IMR-90 (cell line): ENCODE measurements at regions not wholly inside any gene's neighbourhood (a gene's known extent, or its start where the extent isn't known, plus 50 kb on each side); places are given as distances from the start of the nearest gene placed in this dataset.

Experiments used
- ATAC-seq: fragments of 200-7000 bp; cut with Tn5 transposase; 2 replicates; pipeline ENCODE4 v1.9.1; 2020; ENCODE audit warnings: low read depth, mild to moderate bottlenecking, moderate library complexity
- BruUV-seq: library from RNA; stranded (reverse); fragments of 400-500 nt; replicated peaks from 2 replicates; lab custom pipeline; 2021; lab: Mats Ljungman, UMichigan
- CTCF ChIA-PET: fragments of 300-600 bp; formaldehyde crosslinking; extraction: SDS; loops from one replicate; lab custom pipeline; 2021; ENCODE audit warnings: antibody characterized with exemption; lab: Yijun Ruan, JAX
- POLR2A ChIA-PET: fragments of 300-600 bp; sonication (Branson Sonifier 250); formaldehyde crosslinking; loops from one replicate; lab custom pipeline; 2022; ENCODE audit warnings: antibody characterized with exemption; ENCODE audit not compliant: unreplicated experiment; lab: Charles Lee
- DNase-seq: peaks from one replicate; pipeline ENCODE4 v3.0.0; 2013
- H2AFZ ChIP-seq: replicated peaks from 2 replicates; pipeline ENCODE3; 2013; ENCODE audit warnings: low read length, mild to moderate bottlenecking; ENCODE audit not compliant: poor library complexity
- H2AK5ac ChIP-seq: 2 replicates; pipeline ENCODE4 v1.6.1; 2013; ENCODE audit warnings: low read depth, low read length, inconsistent platforms
- H2AK9ac ChIP-seq: replicated peaks from 2 replicates; pipeline ENCODE3; 2013; ENCODE audit warnings: mild to moderate bottlenecking, low read depth, low read length, moderate library complexity; ENCODE audit not compliant: poor library complexity
- H2BK120ac ChIP-seq: 2 replicates; pipeline ENCODE4 v1.6.1; 2013; ENCODE audit warnings: low read depth, low read length, inconsistent platforms
- H2BK15ac ChIP-seq: 3 replicates; pipeline ENCODE4 v1.6.1; 2013; ENCODE audit warnings: low read depth, low read length, inconsistent platforms
- H2BK20ac ChIP-seq: 2 replicates; pipeline ENCODE4 v1.6.1; 2013; ENCODE audit warnings: low read depth, mild to moderate bottlenecking, inconsistent platforms, low read length, moderate library complexity
- H2BK5ac ChIP-seq: 2 replicates; pipeline ENCODE4 v1.6.1; 2013; ENCODE audit warnings: mild to moderate bottlenecking, low read depth, low read length, inconsistent platforms; ENCODE audit not compliant: poor library complexity, severe bottlenecking
- H3K14ac ChIP-seq: replicated peaks from 2 replicates; pipeline ENCODE4 v1.6.1; 2013; ENCODE audit warnings: low read depth, low read length, inconsistent platforms
- H3K18ac ChIP-seq: 2 replicates; pipeline ENCODE4 v1.6.1; 2013; ENCODE audit warnings: low read depth, low read length, control low read depth
- H3K23ac ChIP-seq: 2 replicates; pipeline ENCODE4 v1.6.1; 2013; ENCODE audit warnings: low read depth, low read length, inconsistent platforms
- H3K27ac ChIP-seq: 2 replicates; pipeline ENCODE4 v1.5.1; 2013; ENCODE audit warnings: mild to moderate bottlenecking, control low read depth, low read length; ENCODE audit not compliant: insufficient read depth
- H3K27me3 ChIP-seq: 2 replicates; pipeline ENCODE4 v1.6.1; 2013; ENCODE audit warnings: low read length; ENCODE audit not compliant: control insufficient read depth, insufficient read depth
- H3K36me3 ChIP-seq: 2 replicates; pipeline ENCODE4 v1.6.1; 2013; ENCODE audit warnings: low read length, mixed read lengths; ENCODE audit not compliant: control insufficient read depth, insufficient read depth
- H3K4ac ChIP-seq: 2 replicates; pipeline ENCODE4 v1.6.1; 2013; ENCODE audit warnings: low read depth, low read length, inconsistent platforms
- H3K4me1 ChIP-seq: 2 replicates; pipeline ENCODE4 v1.6.1; 2013; ENCODE audit warnings: low read length, mixed read lengths; ENCODE audit not compliant: control insufficient read depth, insufficient read depth
- H3K4me2 ChIP-seq: 2 replicates; pipeline ENCODE4 v1.6.1; 2013; ENCODE audit warnings: low read depth, mild to moderate bottlenecking, control low read depth, low read length, moderate library complexity
- H3K4me3 ChIP-seq: 2 replicates; pipeline ENCODE4 v1.5.1; 2013; ENCODE audit warnings: low read depth, mild to moderate bottlenecking, control low read depth, low read length, moderate library complexity; ENCODE audit not compliant: insufficient read depth
- H3K56ac ChIP-seq: 2 replicates; pipeline ENCODE4 v1.6.1; 2013; ENCODE audit warnings: low read length, inconsistent platforms; ENCODE audit not compliant: insufficient read depth; ENCODE audit errors: extremely low read depth
- H3K79me1 ChIP-seq, 2 experiments: 2 replicates each; pipeline ENCODE4 v1.6.1; 2013; ENCODE audit warnings: low read length in 2 of 2, inconsistent platforms in 1 of 2, low read depth in 1 of 2
- H3K9ac ChIP-seq: 2 replicates; pipeline ENCODE4 v1.6.1; 2013; ENCODE audit warnings: low read depth, low read length, control low read depth
- H3K9me1 ChIP-seq: 2 replicates; pipeline ENCODE4 v1.6.1; 2013; ENCODE audit warnings: low read length, inconsistent platforms; ENCODE audit not compliant: insufficient read depth
- H3K9me3 ChIP-seq: 2 replicates; pipeline ENCODE4 v1.6.1; 2013; ENCODE audit warnings: low read length; ENCODE audit not compliant: control insufficient read depth, insufficient read depth
- H4K20me1 ChIP-seq: 2 replicates; pipeline ENCODE4 v1.6.1; 2013; ENCODE audit warnings: low read length, inconsistent platforms; ENCODE audit not compliant: insufficient read depth
- H4K5ac ChIP-seq: 2 replicates; pipeline ENCODE4 v1.6.1; 2013; ENCODE audit warnings: mild to moderate bottlenecking, low read depth, low read length, control low read depth
- H4K8ac ChIP-seq, 2 experiments: 2 replicates each; pipeline ENCODE4 v1.6.1; 2013; ENCODE audit warnings: low read depth in 2 of 2, low read length in 2 of 2, control low read depth in 1 of 2, inconsistent platforms in 1 of 2
- H4K91ac ChIP-seq: 2 replicates; pipeline ENCODE4 v1.6.1; 2013; ENCODE audit warnings: low read depth, low read length, inconsistent platforms; ENCODE audit not compliant: insufficient read depth
- BHLHE40 ChIP-seq: fragments of 150-350 bp; IDR thresholded peaks from 2 replicates; pipeline ENCODE4 v1.6.1; 2016; ENCODE audit warnings: mild to moderate bottlenecking, low read depth, low read length
- CEBPB ChIP-seq: IDR thresholded peaks from 2 replicates; pipeline ENCODE4 v1.6.1; 2012; ENCODE audit warnings: low read depth, low read length, improper control_type of control experiment
- CHD1 ChIP-seq: IDR thresholded peaks from 2 replicates; pipeline ENCODE4 v1.6.1; 2012; ENCODE audit warnings: low read depth, low read length, improper control_type of control experiment
- CTCF ChIP-seq: conservative IDR thresholded peaks from 2 replicates; pipeline ENCODE4 v1.5.1; 2012; ENCODE audit warnings: mild to moderate bottlenecking, low read depth, low read length, improper control_type of control experiment
- ELK1 ChIP-seq: fragments of 150-350 bp; IDR thresholded peaks from 2 replicates; pipeline ENCODE4 v1.6.1; 2016; ENCODE audit warnings: low read depth, mild to moderate bottlenecking, low read length, moderate library complexity, borderline replicate concordance
- FOS ChIP-seq: fragments of 150-350 bp; IDR thresholded peaks from 2 replicates; pipeline ENCODE4 v1.6.1; 2016; ENCODE audit warnings: low read depth, low read length
- MAFK ChIP-seq: IDR thresholded peaks from 2 replicates; pipeline ENCODE4 v1.6.1; 2012; ENCODE audit warnings: low read depth, low read length, improper control_type of control experiment
- MAZ ChIP-seq: IDR thresholded peaks from 2 replicates; pipeline ENCODE4 v1.6.1; 2012; ENCODE audit warnings: low read depth, mild to moderate bottlenecking, low read length, improper control_type of control experiment, moderate library complexity, borderline replicate concordance
- MXI1 ChIP-seq: IDR thresholded peaks from 2 replicates; pipeline ENCODE4 v1.6.1; 2012; ENCODE audit warnings: low read depth, mild to moderate bottlenecking, low read length, moderate library complexity, borderline replicate concordance
- NFE2L2 ChIP-seq: fragments of 150-350 bp; IDR thresholded peaks from 2 replicates; pipeline ENCODE4 v1.6.1; 2016; ENCODE audit warnings: low read depth, mild to moderate bottlenecking, low read length
- POLR2A ChIP-seq: IDR thresholded peaks from 2 replicates; pipeline ENCODE4 v1.6.1; 2012; ENCODE audit warnings: mild to moderate bottlenecking, low read depth, low read length
- RAD21 ChIP-seq: IDR thresholded peaks from 2 replicates; pipeline ENCODE4 v1.6.1; 2012; ENCODE audit warnings: low read length, improper control_type of control experiment
- RCOR1 ChIP-seq: IDR thresholded peaks from 2 replicates; pipeline ENCODE4 v1.6.1; 2012; ENCODE audit warnings: mild to moderate bottlenecking, low read length, improper control_type of control experiment; ENCODE audit not compliant: insufficient replicate concordance
- RFX5 ChIP-seq: IDR thresholded peaks from 2 replicates; pipeline ENCODE4 v1.8.0; 2012; ENCODE audit warnings: low read depth, mild to moderate bottlenecking, low read length, moderate library complexity
- SMC3 ChIP-seq: fragments of 150-350 bp; IDR thresholded peaks from 2 replicates; pipeline ENCODE4 v1.6.1; 2016; ENCODE audit warnings: low read depth, mild to moderate bottlenecking, antibody characterized with exemption, low read length, moderate library complexity
- WGBS, 2 experiments: methylation state at CpG; one replicate each; pipeline versions ENCODE4 v1.1.5 to v1.1.7; 2013; ENCODE audit warnings: missing lambda C conversion rate in 2 of 2; ENCODE audit not compliant: insufficient read length in 1 of 2; ENCODE audit errors: extremely low coverage in 2 of 2; 5-methylcytosine and 5-hydroxymethylcytosine counted together
- dilution Hi-C: fragments of 300-500 bp; cut with HindIII; formaldehyde crosslinking; loops from one replicate; pipeline ENCODE4 v1.14.3; 2018; ENCODE audit warnings: low sequenced_read_pairs; ENCODE audit not compliant: unreplicated experiment
- in situ Hi-C: fragments of 300-500 bp; cut with MboI; formaldehyde crosslinking; loops from 3 replicates; pipeline ENCODE4 v1.14.3; 2019; ENCODE audit warnings: low sequenced_read_pairs, inconsistent platforms, mixed read lengths
- intact Hi-C: fragments of 100-400 bp; cut with micrococcal nuclease; formaldehyde crosslinking; loops from 2 replicates; pipeline ENCODE4 v1.10.0; 2022
- TF ChIP-seq, protein P1 (sequence below): fragments of 150-350 bp; IDR thresholded peaks from 2 replicates; pipeline ENCODE4 v1.6.1; 2017; ENCODE audit warnings: mild to moderate bottlenecking, antibody characterized with exemption, low read length, low read depth

- H3K9ac ChIP-seq, result no peak overlapping the region
- H3K4ac ChIP-seq, result no peak overlapping the region
- in situ Hi-C loops (loop anchor here (25.0 kb wide), 1 partner anchor 1454 kb away; no protein-coding TSS in a partner anchor), dilution Hi-C loops (no loop called here), intact Hi-C loops (no loop called here)
- 90% methylated on average over 4 of the region's 12 CpGs; no CpG with 5 or more reads in 1 of the 2 experiments for WGBS, 2 experiments
- no peak overlapping the region for H3K4me2 ChIP-seq
- ChIA-PET CTCF (interaction anchor here (1.3 kb wide), 1 partner anchor 9 kb away, joined by 3 read pairs; no protein-coding TSS in a partner anchor), POLR2A (no interaction called here)
- H4K20me1 ChIP-seq, result no peaks in the 10 kb centered on the region
- H3K14ac ChIP-seq, result no peak overlapping the region
- H2AFZ ChIP-seq, result no peak overlapping the region
- no peak for TF ChIP-seq CHD1
- no peak for TF ChIP-seq CTCF
- TF ChIP-seq CEBPB, result no peak
- no peak for TF ChIP-seq RCOR1
- TF ChIP-seq SMC3, result no peak
- no peak for TF ChIP-seq FOS
- TF ChIP-seq RFX5, result no peak
- TF ChIP-seq, protein P1, sequence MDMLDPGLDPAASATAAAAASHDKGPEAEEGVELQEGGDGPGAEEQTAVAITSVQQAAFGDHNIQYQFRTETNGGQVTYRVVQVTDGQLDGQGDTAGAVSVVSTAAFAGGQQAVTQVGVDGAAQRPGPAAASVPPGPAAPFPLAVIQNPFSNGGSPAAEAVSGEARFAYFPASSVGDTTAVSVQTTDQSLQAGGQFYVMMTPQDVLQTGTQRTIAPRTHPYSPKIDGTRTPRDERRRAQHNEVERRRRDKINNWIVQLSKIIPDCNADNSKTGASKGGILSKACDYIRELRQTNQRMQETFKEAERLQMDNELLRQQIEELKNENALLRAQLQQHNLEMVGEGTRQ, result no peak
- TF ChIP-seq MAZ, result no peak
- TF ChIP-seq BHLHE40, result no peak
- TF ChIP-seq MXI1, result no peak
- no peak for TF ChIP-seq MAFK
- TF ChIP-seq NFE2L2, result no peak
- no peak for TF ChIP-seq ELK1
- no peak for TF ChIP-seq RAD21
- no peak for TF ChIP-seq POLR2A
- H3K9me3 ChIP-seq, result no peaks in the 10 kb centered on the region
- no peak overlapping the region for H3K18ac ChIP-seq
- no peaks in the 10 kb centered on the region for H3K9me1 ChIP-seq
- H2AK5ac ChIP-seq, result no peak overlapping the region
- BruUV-seq, result no TSS peak
- no peak overlapping the region for H2BK20ac ChIP-seq
- no peak for DNase-seq
- no peaks in the 10 kb centered on the region for H3K4me1 ChIP-seq
- no peak overlapping the region for H4K5ac ChIP-seq
- H4K8ac ChIP-seq, result no peak overlapping the region
- H3K27ac ChIP-seq, result no peak overlapping the region
- no peak overlapping the region for H2BK120ac ChIP-seq
- H3K27me3 ChIP-seq, result no peaks in the 10 kb centered on the region
- no peak overlapping the region for H3K4me3 ChIP-seq
- H2BK15ac ChIP-seq, result no peak overlapping the region
- no peak overlapping the region for H2AK9ac ChIP-seq
- no peak overlapping the region for H3K56ac ChIP-seq
- H3K23ac ChIP-seq, result no peak overlapping the region
- no peaks in the 10 kb centered on the region for H3K36me3 ChIP-seq
- no peak overlapping the region for H2BK5ac ChIP-seq
- ATAC-seq, result no peak
- H4K91ac ChIP-seq, result no peak overlapping the region
- no peaks in the 10 kb centered on the region for H3K79me1 ChIP-seq
Measured at GRCh38 chr9:81508476-81508875, 180.9 kb downstream of the TLE1 start.
